22Rv1 (cell line): ENCODE measurements at regions not wholly inside any gene's neighbourhood (a gene's known extent, or its start where the extent isn't known, plus 50 kb on each side); places are given as distances from the start of the nearest gene placed in this dataset.

Experiments used
- ZFX ChIP-seq: fragments of 450-650 bp; IDR thresholded peaks from 2 replicates; pipeline ENCODE4 v1.6.1; 2017; ENCODE audit warnings: antibody characterized with exemption, borderline replicate concordance
- TF ChIP-seq, protein P1 (sequence below): fragments of 450-650 bp; IDR thresholded peaks from 2 replicates; pipeline ENCODE4 v1.5.1; 2017; ENCODE audit warnings: mild to moderate bottlenecking

DNA sequence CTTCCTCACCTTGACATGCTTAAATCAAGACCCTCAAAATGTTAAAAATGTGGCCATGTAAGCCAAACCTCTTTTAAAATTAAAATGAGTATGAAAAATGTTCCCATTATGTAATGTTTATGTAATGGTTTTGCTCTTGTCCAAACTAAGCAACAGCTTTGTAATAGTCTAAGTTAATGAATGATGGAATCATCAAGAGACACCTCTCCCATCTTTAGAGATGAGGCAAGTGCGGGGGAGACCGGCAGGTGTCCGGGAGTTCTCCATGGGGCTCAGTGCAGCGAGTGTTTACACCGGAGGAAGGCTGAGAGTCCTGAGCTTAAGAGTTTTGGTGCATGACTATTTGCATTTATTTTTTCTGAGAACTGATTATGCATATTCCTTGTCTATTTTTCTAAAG is 384.9 kb upstream of the RNF32 start:
- TF ChIP-seq, protein P1, sequence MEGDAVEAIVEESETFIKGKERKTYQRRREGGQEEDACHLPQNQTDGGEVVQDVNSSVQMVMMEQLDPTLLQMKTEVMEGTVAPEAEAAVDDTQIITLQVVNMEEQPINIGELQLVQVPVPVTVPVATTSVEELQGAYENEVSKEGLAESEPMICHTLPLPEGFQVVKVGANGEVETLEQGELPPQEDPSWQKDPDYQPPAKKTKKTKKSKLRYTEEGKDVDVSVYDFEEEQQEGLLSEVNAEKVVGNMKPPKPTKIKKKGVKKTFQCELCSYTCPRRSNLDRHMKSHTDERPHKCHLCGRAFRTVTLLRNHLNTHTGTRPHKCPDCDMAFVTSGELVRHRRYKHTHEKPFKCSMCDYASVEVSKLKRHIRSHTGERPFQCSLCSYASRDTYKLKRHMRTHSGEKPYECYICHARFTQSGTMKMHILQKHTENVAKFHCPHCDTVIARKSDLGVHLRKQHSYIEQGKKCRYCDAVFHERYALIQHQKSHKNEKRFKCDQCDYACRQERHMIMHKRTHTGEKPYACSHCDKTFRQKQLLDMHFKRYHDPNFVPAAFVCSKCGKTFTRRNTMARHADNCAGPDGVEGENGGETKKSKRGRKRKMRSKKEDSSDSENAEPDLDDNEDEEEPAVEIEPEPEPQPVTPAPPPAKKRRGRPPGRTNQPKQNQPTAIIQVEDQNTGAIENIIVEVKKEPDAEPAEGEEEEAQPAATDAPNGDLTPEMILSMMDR: no peak
- TF ChIP-seq ZFX: no peak
